Mucosa of descending colon (tissue), 3 donors: ENCODE measurements at regions not wholly inside any gene's neighbourhood (a gene's known extent, or its start where the extent isn't known, plus 50 kb on each side); places are given as distances from the start of the nearest gene placed in this dataset.

ENCODE experiments used
- ATAC-seq: fragments of 200-7000 bp; cut with Tn5 transposase; one replicate; pipeline ENCODE4 v1.9.1; 2020; ENCODE audit warnings: mild to moderate bottlenecking, moderate library complexity
- DNase-seq, 3 donors: peaks; one replicate each; pipeline ENCODE4 v3.0.0-alpha.2; 2020
- H3K36me3 ChIP-seq: fragments of 200-600 bp; one replicate; pipeline ENCODE4 v1.8.0; 2021; ENCODE audit warnings: low read depth, mild to moderate bottlenecking
- H3K4me1 ChIP-seq: fragments of 200-600 bp; one replicate; pipeline ENCODE4 v1.8.0; 2021; ENCODE audit warnings: low read depth, mild to moderate bottlenecking
- H3K4me3 ChIP-seq: fragments of 200-600 bp; one replicate; pipeline ENCODE4 v1.8.0; 2021; ENCODE audit warnings: mild to moderate bottlenecking
- H3K9me3 ChIP-seq: fragments of 200-600 bp; one replicate; pipeline ENCODE4 v1.8.0; 2021; ENCODE audit warnings: mild to moderate bottlenecking
- intact Hi-C, 2 donors: fragments of 100-400 bp; cut with DNase I in 1 of 2; cut with micrococcal nuclease in 1 of 2; formaldehyde crosslinking; loops; one replicate each; pipeline versions ENCODE4 v1.11.0 to v1.11.1; 2022; cut with DNase I, micrococcal nuclease
- TF ChIP-seq, protein P1 (sequence below): fragments of 200-600 bp; IDR thresholded peaks from one replicate; pipeline ENCODE4 v1.8.0; 2022; ENCODE audit warnings: antibody characterized with exemption, mild to moderate bottlenecking
- donor health status: DM: no; HTN: no; CAD: no; lungs with moderate emphysema.
- donor health status: DM: no; HTN: no; CAD: no.
- donor health status: DM: no; HTN: yes; CAD: no.

DNA sequence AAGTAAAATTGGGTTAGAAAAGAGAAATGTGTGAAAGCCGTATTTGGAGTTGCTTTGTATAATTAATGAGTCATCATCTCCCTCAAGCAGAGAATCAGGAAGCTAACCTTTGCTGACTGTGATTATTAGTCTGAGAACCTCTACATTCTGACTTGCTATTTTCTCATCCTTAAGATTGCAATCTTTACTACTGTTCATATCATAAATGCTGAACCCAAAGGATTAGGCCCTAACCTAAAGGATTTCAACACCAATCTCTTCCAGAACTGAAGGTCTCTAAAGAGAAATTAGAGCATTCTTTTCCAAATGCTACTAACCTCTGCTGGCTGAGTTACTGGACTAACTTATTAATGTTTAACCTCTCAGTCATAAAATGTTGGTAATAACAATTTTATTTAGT lies 538.1 kb upstream of the MEF2C start:
- H3K9me3 ChIP-seq = no peaks in the 10 kb centered on the region
- H3K36me3 ChIP-seq = no peaks in the 10 kb centered on the region
- intact Hi-C loops = no loop called here
- H3K4me3 ChIP-seq = no peak overlapping the region
- peak; percentile 51 for ATAC-seq
- TF ChIP-seq, protein P1, sequence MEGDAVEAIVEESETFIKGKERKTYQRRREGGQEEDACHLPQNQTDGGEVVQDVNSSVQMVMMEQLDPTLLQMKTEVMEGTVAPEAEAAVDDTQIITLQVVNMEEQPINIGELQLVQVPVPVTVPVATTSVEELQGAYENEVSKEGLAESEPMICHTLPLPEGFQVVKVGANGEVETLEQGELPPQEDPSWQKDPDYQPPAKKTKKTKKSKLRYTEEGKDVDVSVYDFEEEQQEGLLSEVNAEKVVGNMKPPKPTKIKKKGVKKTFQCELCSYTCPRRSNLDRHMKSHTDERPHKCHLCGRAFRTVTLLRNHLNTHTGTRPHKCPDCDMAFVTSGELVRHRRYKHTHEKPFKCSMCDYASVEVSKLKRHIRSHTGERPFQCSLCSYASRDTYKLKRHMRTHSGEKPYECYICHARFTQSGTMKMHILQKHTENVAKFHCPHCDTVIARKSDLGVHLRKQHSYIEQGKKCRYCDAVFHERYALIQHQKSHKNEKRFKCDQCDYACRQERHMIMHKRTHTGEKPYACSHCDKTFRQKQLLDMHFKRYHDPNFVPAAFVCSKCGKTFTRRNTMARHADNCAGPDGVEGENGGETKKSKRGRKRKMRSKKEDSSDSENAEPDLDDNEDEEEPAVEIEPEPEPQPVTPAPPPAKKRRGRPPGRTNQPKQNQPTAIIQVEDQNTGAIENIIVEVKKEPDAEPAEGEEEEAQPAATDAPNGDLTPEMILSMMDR = no peak
- H3K4me1 ChIP-seq = no peaks in the 10 kb centered on the region
- DNase-seq = no peak

DNA sequence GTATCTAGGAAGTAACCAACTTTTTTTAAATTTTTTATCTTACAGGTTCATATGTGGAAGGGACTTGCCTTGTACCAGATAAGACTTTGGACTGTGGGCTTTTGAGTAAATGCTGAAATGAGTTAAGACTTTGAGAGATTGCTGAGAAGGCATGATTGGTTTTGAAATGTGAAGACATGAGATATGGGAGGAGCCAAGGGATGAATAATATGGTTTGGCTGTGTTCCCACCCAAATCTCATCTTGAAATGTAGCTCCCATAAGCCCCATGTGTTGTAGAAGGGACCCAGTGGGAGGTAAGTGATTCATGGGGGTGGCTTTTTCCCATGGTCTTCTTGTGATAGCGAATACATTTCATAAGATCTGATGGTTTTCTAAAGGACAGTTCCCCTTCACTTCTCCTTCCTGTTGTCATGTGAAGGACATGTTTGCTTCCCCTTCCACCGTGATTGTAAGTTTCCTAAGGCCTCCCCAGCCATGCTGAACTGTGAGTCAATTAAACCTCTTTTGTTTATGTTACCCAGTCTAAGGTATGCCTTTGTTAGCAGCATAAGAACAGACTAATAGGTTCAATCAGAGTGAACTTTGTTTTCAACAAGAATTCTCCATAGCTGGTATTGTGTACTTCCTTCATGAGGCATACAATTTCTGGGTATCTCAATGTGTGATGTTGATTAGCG lies 535.6 kb upstream of the MEF2C start:
- H3K4me1 ChIP-seq = no peaks in the 10 kb centered on the region
- intact Hi-C loops = no loop called here
- TF ChIP-seq, protein P1 = no peak
- H3K36me3 ChIP-seq = no peaks in the 10 kb centered on the region
- no peak overlapping the region for H3K4me3 ChIP-seq
- H3K9me3 ChIP-seq = no peaks in the 10 kb centered on the region
- DNase-seq = no peak
- ATAC-seq = no peak

DNA sequence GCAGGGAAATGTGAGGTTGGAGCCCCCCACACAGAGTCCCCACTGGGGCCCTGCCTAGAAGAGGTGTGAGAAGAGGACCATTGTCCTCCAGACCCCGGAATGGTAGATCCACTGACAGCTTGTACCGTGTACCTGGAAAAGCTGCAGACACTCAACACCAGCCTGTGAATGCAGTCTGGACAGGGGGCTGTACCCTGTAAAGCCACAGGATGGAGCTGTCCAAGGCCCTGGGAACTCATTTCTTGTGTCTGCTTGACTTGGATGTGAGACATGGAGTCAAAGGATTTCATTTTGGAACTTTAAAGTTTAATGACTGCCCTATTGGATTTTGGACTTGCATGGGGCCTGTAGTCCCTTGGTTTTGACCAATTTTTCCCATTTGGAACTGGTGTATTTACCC lies 535.0 kb upstream of the MEF2C start:
- Histone ChIP-seq H3K4me3 (no peak overlapping the region), H3K36me3 (no peaks in the 10 kb centered on the region), H3K9me3 (no peaks in the 10 kb centered on the region), H3K4me1 (no peaks in the 10 kb centered on the region)
- intact Hi-C loops = no loop called here
- ATAC-seq = no peak
- TF ChIP-seq, protein P1 = no peak
- DNase-seq = no peak

DNA sequence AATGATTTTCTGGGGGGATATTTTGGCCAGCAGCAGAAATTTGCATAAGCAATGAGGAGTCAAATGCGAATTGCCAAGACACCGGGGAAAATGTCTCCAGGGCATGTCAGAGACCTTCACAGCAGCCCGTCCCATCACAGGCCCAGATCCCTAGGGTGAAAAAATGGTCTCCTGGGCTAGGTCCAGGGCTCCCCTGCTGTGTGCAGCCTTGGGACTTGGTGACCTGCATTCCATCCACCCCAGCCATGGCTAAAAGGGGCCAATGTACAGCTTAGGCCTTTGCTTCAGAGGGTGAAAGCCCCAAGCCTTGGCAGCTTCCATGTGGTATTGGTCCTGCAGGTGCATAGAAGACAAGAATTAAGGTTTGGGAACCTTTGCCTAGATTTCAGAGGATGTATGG lies 534.5 kb upstream of the MEF2C start:
- no peak for ATAC-seq
- H3K9me3 ChIP-seq = no peaks in the 10 kb centered on the region
- DNase-seq = no peak
- TF ChIP-seq, protein P1 = no peak
- intact Hi-C loops = no loop called here
- no peak overlapping the region for H3K4me3 ChIP-seq
- no peaks in the 10 kb centered on the region for H3K4me1 ChIP-seq
- H3K36me3 ChIP-seq = no peaks in the 10 kb centered on the region

DNA sequence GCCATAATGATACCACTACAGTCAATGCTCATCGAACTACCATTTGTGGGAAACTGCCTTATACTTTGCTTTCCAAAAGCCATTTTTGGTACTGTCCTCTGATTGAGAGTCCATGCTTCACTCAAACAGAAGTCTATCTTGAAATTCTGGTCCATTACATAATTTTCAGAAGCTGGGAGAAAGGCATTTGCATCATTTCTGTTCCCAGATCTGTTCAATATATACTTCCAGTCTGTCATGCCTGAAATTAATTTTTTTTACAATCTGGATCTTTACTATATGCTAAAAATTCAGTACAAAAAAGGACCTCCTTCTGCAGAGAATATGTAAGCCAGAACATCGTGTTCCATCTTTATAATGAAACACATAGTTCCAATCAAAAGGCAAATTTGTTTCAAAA lies 528.9 kb upstream of the MEF2C start:
- no peak overlapping the region for H3K4me3 ChIP-seq
- intact Hi-C loops = no loop called here

More for the DNA sequence above, 528.9 kb upstream of the MEF2C start:
- no peak for ATAC-seq
- DNase-seq = no peak
- no peaks in the 10 kb centered on the region for H3K4me1 ChIP-seq
- H3K36me3 ChIP-seq = no peaks in the 10 kb centered on the region
- TF ChIP-seq, protein P1 = no peak
- no peaks in the 10 kb centered on the region for H3K9me3 ChIP-seq
